H9 (cell line): ENCODE measurements at regions not wholly inside any gene's neighbourhood (a gene's known extent, or its start where the extent isn't known, plus 50 kb on each side); places are given as distances from the start of the nearest gene placed in this dataset.

Experiments
- DNase-seq: peaks from one replicate; pipeline ENCODE4 v3.0.0-alpha.2; 2017
- H2AFZ ChIP-seq: one replicate; pipeline ENCODE4 v1.6.1; 2013; ENCODE audit warnings: mild to moderate bottlenecking, low read length, control low read depth, moderate library complexity
- H2AK5ac ChIP-seq: 2 replicates; pipeline ENCODE4 v1.6.1; 2013; ENCODE audit warnings: low read length, control low read depth, mixed read lengths; ENCODE audit not compliant: insufficient read length
- H2BK120ac ChIP-seq: one replicate; pipeline ENCODE4 v1.6.1; 2013; ENCODE audit warnings: low read depth, mild to moderate bottlenecking, low read length, control low read depth, inconsistent platforms; ENCODE audit not compliant: poor library complexity, severe bottlenecking
- H2BK12ac ChIP-seq: 2 replicates; pipeline ENCODE4 v1.6.1; 2013; ENCODE audit warnings: low read length, control low read depth, mixed read lengths, low read depth; ENCODE audit not compliant: insufficient read length
- H2BK15ac ChIP-seq: 2 replicates; pipeline ENCODE4 v1.6.1; 2013; ENCODE audit warnings: low read depth, low read length, control low read depth
- H2BK20ac ChIP-seq: one replicate; pipeline ENCODE4 v1.6.1; 2013; ENCODE audit warnings: low read depth, mild to moderate bottlenecking, low read length, control low read depth, inconsistent platforms; ENCODE audit not compliant: poor library complexity, severe bottlenecking
- H2BK5ac ChIP-seq: 2 replicates; pipeline ENCODE4 v1.6.1; 2013; ENCODE audit warnings: low read length, control low read depth, mixed read lengths; ENCODE audit not compliant: insufficient read length
- H3K14ac ChIP-seq: 2 replicates; pipeline ENCODE4 v1.6.1; 2013; ENCODE audit warnings: low read length, control low read depth; ENCODE audit not compliant: insufficient read depth
- H3K18ac ChIP-seq: 2 replicates; pipeline ENCODE4 v1.6.1; 2013; ENCODE audit warnings: low read depth, mild to moderate bottlenecking, mixed read lengths, low read length, control low read depth; ENCODE audit not compliant: insufficient read length
- H3K23ac ChIP-seq: 2 replicates; pipeline ENCODE4 v1.6.1; 2013; ENCODE audit warnings: low read length, control low read depth, mixed read lengths, low read depth; ENCODE audit not compliant: insufficient read length
- H3K23me2 ChIP-seq: 2 replicates; pipeline ENCODE4 v1.6.1; 2013; ENCODE audit warnings: low read depth, mild to moderate bottlenecking, mixed read lengths, low read length, control low read depth; ENCODE audit not compliant: insufficient read length, poor library complexity, severe bottlenecking
- H3K27ac ChIP-seq: 2 replicates; pipeline ENCODE4 v1.5.1; 2013; ENCODE audit warnings: low read length, control low read depth, mixed read lengths, low read depth; ENCODE audit not compliant: insufficient read length
- H3K27me3 ChIP-seq: 2 replicates; pipeline ENCODE4 v1.6.1; 2013; ENCODE audit warnings: low read length, control low read depth, inconsistent platforms; ENCODE audit not compliant: insufficient read depth
- H3K4ac ChIP-seq: 2 replicates; pipeline ENCODE4 v1.6.1; 2013; ENCODE audit warnings: low read depth, mild to moderate bottlenecking, control low read depth, inconsistent platforms, low read length, moderate library complexity
- H3K4me1 ChIP-seq: 2 replicates; pipeline ENCODE4 v1.6.1; 2013; ENCODE audit warnings: low read length, control low read depth, inconsistent platforms; ENCODE audit not compliant: insufficient read depth
- H3K4me2 ChIP-seq: 2 replicates; pipeline ENCODE4 v1.6.1; 2013; ENCODE audit warnings: low read length, control low read depth, mixed read lengths; ENCODE audit not compliant: insufficient read length, insufficient read depth
- H3K56ac ChIP-seq: 2 replicates; pipeline ENCODE4 v1.6.1; 2013; ENCODE audit warnings: low read depth, mild to moderate bottlenecking, mixed read lengths, low read length, control low read depth; ENCODE audit not compliant: insufficient read length
- H3K79me1 ChIP-seq: 2 replicates; pipeline ENCODE4 v1.6.1; 2013; ENCODE audit warnings: low read depth, mild to moderate bottlenecking, moderate library complexity, low read length, control low read depth, inconsistent platforms; ENCODE audit not compliant: insufficient read depth, poor library complexity, severe bottlenecking
- H3K79me2 ChIP-seq: 2 replicates; pipeline ENCODE4 v1.6.1; 2013; ENCODE audit warnings: low read length, control low read depth, inconsistent platforms; ENCODE audit not compliant: insufficient read depth
- H3K9ac ChIP-seq: 2 replicates; pipeline ENCODE4 v1.6.1; 2013; ENCODE audit warnings: low read length, control low read depth, mixed read lengths; ENCODE audit not compliant: insufficient read length; ENCODE audit errors: extremely low read depth
- H3K9me3 ChIP-seq: one replicate; pipeline ENCODE4 v1.6.1; 2013; ENCODE audit warnings: low read depth, low read length, inconsistent platforms; ENCODE audit not compliant: control insufficient read depth
- H3T11ph ChIP-seq: one replicate; pipeline ENCODE4 v1.6.1; 2013; ENCODE audit warnings: mild to moderate bottlenecking, low read length, control low read depth, inconsistent platforms
- H4K20me1 ChIP-seq: one replicate; pipeline ENCODE4 v1.6.1; 2013; ENCODE audit not compliant: control insufficient read depth, insufficient read length, insufficient read depth
- H4K5ac ChIP-seq: 2 replicates; pipeline ENCODE4 v1.6.1; 2013; ENCODE audit warnings: low read depth, mild to moderate bottlenecking, mixed read lengths, low read length, control low read depth; ENCODE audit not compliant: insufficient read length
- H4K8ac ChIP-seq: replicated peaks from 2 replicates; pipeline ENCODE4 v1.6.1; 2013; ENCODE audit warnings: low read length, control low read depth, mixed read lengths, low read depth; ENCODE audit not compliant: insufficient read length
- H4K91ac ChIP-seq: 2 replicates; pipeline ENCODE4 v1.6.1; 2013; ENCODE audit warnings: low read depth, mild to moderate bottlenecking, moderate library complexity, mixed read lengths, low read length, control low read depth; ENCODE audit not compliant: insufficient read length
- H3K27ac Mint-ChIP-seq, 3 experiments: 2 replicates in 2 of 3; 3 replicates in 1 of 3; pipeline ENCODE4 v1.8.0; 2020 to 2021; ENCODE audit warnings: mixed read lengths in 3 of 3, mild to moderate bottlenecking in 1 of 3, moderate library complexity in 1 of 3
- H3K27me3 Mint-ChIP-seq: 2 replicates; pipeline ENCODE4 v1.8.0; 2021; ENCODE audit warnings: low read depth, mild to moderate bottlenecking, moderate library complexity, mixed read lengths
- H3K36me3 Mint-ChIP-seq, 3 experiments: 2 replicates in 2 of 3; 3 replicates in 1 of 3; pipeline ENCODE4 v1.8.0; 2020 to 2021; ENCODE audit warnings: low read depth in 3 of 3, mixed read lengths in 3 of 3; ENCODE audit not compliant: insufficient read depth in 1 of 3
- H3K4me1 Mint-ChIP-seq, 2 experiments: 2 replicates each; pipeline ENCODE4 v1.8.0; 2020; ENCODE audit warnings: mixed read lengths in 2 of 2
- H3K4me3 Mint-ChIP-seq, 2 experiments: 2 replicates in 1 of 2; 3 replicates in 1 of 2; pipeline ENCODE4 v1.8.0; 2020 to 2021; ENCODE audit warnings: mild to moderate bottlenecking in 2 of 2, mixed read lengths in 2 of 2, moderate library complexity in 1 of 2
- H3K9me3 Mint-ChIP-seq, 2 experiments: 2 replicates in 1 of 2; 3 replicates in 1 of 2; pipeline ENCODE4 v1.8.0; 2020; ENCODE audit warnings: mild to moderate bottlenecking in 2 of 2, mixed read lengths in 2 of 2, moderate library complexity in 1 of 2
- WGBS: extraction: QIAGEN DNeasy Blood & Tissue Kit; methylation state at CpG from one replicate; pipeline ENCODE4 v1.1.7; 2013; ENCODE audit warnings: missing lambda C conversion rate, low lambda C conversion rate, mixed read lengths; ENCODE audit not compliant: insufficient read length; ENCODE audit errors: extremely low coverage; 5-methylcytosine and 5-hydroxymethylcytosine counted together
- TF ChIP-seq, protein P1 (sequence below): fragments of 200-600 bp; sonication (generic); conservative IDR thresholded peaks from 3 replicates; pipeline ENCODE4 v1.8.0; 2021; ENCODE audit warnings: antibody characterized with exemption, mild to moderate bottlenecking

DNA sequence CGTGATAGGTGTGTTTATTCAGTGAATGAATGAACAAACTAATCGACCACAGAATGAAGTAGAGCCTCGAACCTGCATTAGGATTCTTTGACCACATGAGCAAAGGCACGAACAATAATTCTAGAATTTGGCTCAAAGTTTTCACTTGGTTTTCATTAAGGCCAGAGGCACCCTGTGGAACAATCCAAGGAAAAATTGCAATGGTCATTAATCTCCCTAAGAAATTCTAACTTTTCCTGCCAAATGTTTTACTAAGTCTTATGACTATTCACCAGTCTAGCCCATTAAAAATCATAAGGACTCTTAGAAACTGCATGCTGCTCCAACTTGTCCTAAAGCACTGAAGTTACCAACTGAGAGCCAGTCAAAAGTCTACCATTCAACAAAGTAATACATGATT, 271.7 kb downstream of the EFNB2 start:
- Histone ChIP-seq H3T11ph (no peak overlapping the region), H2BK20ac (no peak overlapping the region), H2BK15ac (no peak overlapping the region), H3K23me2 (no peaks in the 10 kb centered on the region), H2BK5ac (no peak overlapping the region), H3K56ac (no peak overlapping the region), H3K23ac (no peak overlapping the region), H4K5ac (no peak overlapping the region), H3K79me1 (no peaks in the 10 kb centered on the region), H2AK5ac (no peak overlapping the region), H3K18ac (no peak overlapping the region), H4K8ac (no peak overlapping the region), H4K20me1 (no peaks in the 10 kb centered on the region), H3K4me1 (no peaks in the 10 kb centered on the region), H2AFZ (no peak overlapping the region), H3K9me3 (no peaks in the 10 kb centered on the region), H4K91ac (no peak overlapping the region), H3K79me2 (no peaks in the 10 kb centered on the region), H2BK12ac (no peak overlapping the region), H3K27me3 (no peaks in the 10 kb centered on the region), H3K4me2 (no peak overlapping the region), H3K9ac (peak overlapping the region; percentile 13), H3K14ac (no peak overlapping the region), H2BK120ac (no peak overlapping the region), H3K27ac (no peak overlapping the region), H3K4ac (no peak overlapping the region)
- Mint-ChIP-seq H3K36me3 (peaks cover 5 to 16% (median 8%) of the 10 kb centered on the region in 3 experiments), H3K9me3 (peaks cover 9 to 11% of the 10 kb centered on the region in 2 experiments), H3K4me1 (no peaks in the 10 kb centered on the region), H3K27ac (no peak overlapping the region), H3K27me3 (no peaks in the 10 kb centered on the region), H3K4me3 (no peak overlapping the region)
- DNase-seq, result no peak
- WGBS, result no CpG with 5 or more reads among the region's 4 CpGs
- TF ChIP-seq, protein P1, sequence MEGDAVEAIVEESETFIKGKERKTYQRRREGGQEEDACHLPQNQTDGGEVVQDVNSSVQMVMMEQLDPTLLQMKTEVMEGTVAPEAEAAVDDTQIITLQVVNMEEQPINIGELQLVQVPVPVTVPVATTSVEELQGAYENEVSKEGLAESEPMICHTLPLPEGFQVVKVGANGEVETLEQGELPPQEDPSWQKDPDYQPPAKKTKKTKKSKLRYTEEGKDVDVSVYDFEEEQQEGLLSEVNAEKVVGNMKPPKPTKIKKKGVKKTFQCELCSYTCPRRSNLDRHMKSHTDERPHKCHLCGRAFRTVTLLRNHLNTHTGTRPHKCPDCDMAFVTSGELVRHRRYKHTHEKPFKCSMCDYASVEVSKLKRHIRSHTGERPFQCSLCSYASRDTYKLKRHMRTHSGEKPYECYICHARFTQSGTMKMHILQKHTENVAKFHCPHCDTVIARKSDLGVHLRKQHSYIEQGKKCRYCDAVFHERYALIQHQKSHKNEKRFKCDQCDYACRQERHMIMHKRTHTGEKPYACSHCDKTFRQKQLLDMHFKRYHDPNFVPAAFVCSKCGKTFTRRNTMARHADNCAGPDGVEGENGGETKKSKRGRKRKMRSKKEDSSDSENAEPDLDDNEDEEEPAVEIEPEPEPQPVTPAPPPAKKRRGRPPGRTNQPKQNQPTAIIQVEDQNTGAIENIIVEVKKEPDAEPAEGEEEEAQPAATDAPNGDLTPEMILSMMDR, result no peak
